Thyroid gland (tissue), 4 donors: ENCODE measurements at regions not wholly inside any gene's neighbourhood (a gene's known extent, or its start where the extent isn't known, plus 50 kb on each side); places are given as distances from the start of the nearest gene placed in this dataset.

Source experiments
- POLR2A ChIP-seq, 2 donors: fragments of 450-650 bp; IDR thresholded peaks; one replicate each; pipeline ENCODE4 v1.6.1; 2017; ENCODE audit warnings: antibody characterized with exemption in 2 of 2, mild to moderate bottlenecking in 2 of 2, moderate library complexity in 1 of 2
- TF ChIP-seq, protein P1 (sequence below), 6 experiments: fragments of 200-600 bp in 3 of 6; fragments of 450-650 bp in 3 of 6; sonication (generic) in 3 of 6; IDR thresholded peaks; one replicate each; pipeline ENCODE4 v1.5.1; 2016 to 2019; ENCODE audit warnings: antibody characterized with exemption in 6 of 6, mild to moderate bottlenecking in 2 of 6, inconsistent platforms in 1 of 6, moderate library complexity in 1 of 6

GRCh38 chr7:20510573-20510900 is 104.9 kb upstream of the ABCB5 start:
- TF ChIP-seq POLR2A (IDR thresholded peaks at IDR 0.05), result no peak
- TF ChIP-seq, protein P1, sequence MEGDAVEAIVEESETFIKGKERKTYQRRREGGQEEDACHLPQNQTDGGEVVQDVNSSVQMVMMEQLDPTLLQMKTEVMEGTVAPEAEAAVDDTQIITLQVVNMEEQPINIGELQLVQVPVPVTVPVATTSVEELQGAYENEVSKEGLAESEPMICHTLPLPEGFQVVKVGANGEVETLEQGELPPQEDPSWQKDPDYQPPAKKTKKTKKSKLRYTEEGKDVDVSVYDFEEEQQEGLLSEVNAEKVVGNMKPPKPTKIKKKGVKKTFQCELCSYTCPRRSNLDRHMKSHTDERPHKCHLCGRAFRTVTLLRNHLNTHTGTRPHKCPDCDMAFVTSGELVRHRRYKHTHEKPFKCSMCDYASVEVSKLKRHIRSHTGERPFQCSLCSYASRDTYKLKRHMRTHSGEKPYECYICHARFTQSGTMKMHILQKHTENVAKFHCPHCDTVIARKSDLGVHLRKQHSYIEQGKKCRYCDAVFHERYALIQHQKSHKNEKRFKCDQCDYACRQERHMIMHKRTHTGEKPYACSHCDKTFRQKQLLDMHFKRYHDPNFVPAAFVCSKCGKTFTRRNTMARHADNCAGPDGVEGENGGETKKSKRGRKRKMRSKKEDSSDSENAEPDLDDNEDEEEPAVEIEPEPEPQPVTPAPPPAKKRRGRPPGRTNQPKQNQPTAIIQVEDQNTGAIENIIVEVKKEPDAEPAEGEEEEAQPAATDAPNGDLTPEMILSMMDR (IDR thresholded peaks at IDR 0.05), result no peak
